GM23338 (cell line): ENCODE measurements at regions not wholly inside any gene's neighbourhood (a gene's known extent, or its start where the extent isn't known, plus 50 kb on each side); places are given as distances from the start of the nearest gene placed in this dataset.

Experiments used
- ATAC-seq: fragments of 200-7000 bp; cut with Tn5 transposase; 3 replicates; pipeline ENCODE4 v1.9.1; 2020
- DNase-seq: peaks from one replicate; pipeline ENCODE4 v3.0.0-alpha.2; 2015; ENCODE audit warnings: low spot score
- H2AFZ ChIP-seq: fragments of 200-600 bp; sonication (generic); 2 replicates; pipeline ENCODE4 v1.8.0; 2016; ENCODE audit warnings: antibody characterized with exemption, mild to moderate bottlenecking, moderate library complexity
- H3F3A ChIP-seq: fragments of 200-600 bp; sonication (generic); replicated peaks from 2 replicates; pipeline ENCODE4 v1.8.0; 2017; ENCODE audit warnings: antibody characterized with exemption, mixed run types, low read depth
- H3K27ac ChIP-seq: fragments of 200-600 bp; sonication (generic); 2 replicates; pipeline ENCODE4 v1.6.1; 2016; ENCODE audit warnings: low read depth
- H3K27me3 ChIP-seq: fragments of 200-600 bp; sonication (generic); 2 replicates; pipeline ENCODE4 v1.8.0; 2016; ENCODE audit warnings: mild to moderate bottlenecking, mixed run types, moderate library complexity; ENCODE audit not compliant: insufficient read depth
- H3K36me3 ChIP-seq: fragments of 200-600 bp; sonication (generic); 2 replicates; pipeline ENCODE4 v1.8.0; 2016; ENCODE audit warnings: mild to moderate bottlenecking; ENCODE audit not compliant: insufficient read depth
- H3K4me1 ChIP-seq: fragments of 200-600 bp; sonication (generic); 2 replicates; pipeline ENCODE4 v1.8.0; 2016; ENCODE audit warnings: mild to moderate bottlenecking, moderate library complexity; ENCODE audit not compliant: insufficient read depth
- H3K4me2 ChIP-seq: fragments of 200-600 bp; sonication (generic); 2 replicates; pipeline ENCODE4 v1.7.1; 2017; ENCODE audit warnings: mixed run types
- H3K4me3 ChIP-seq: fragments of 200-600 bp; sonication (generic); 2 replicates; pipeline ENCODE4 v1.6.1; 2016; ENCODE audit warnings: mixed run types
- H3K79me2 ChIP-seq: fragments of 200-600 bp; sonication (generic); replicated peaks from 2 replicates; pipeline ENCODE4 v1.8.0; 2017; ENCODE audit warnings: mild to moderate bottlenecking; ENCODE audit not compliant: insufficient read depth
- H3K9me2 ChIP-seq: fragments of 200-600 bp; sonication (generic); 2 replicates; pipeline ENCODE4 v1.8.0; 2017; ENCODE audit not compliant: insufficient read depth
- H4K20me1 ChIP-seq: fragments of 200-600 bp; sonication (generic); replicated peaks from 2 replicates; pipeline ENCODE4 v1.8.0; 2017; ENCODE audit warnings: mild to moderate bottlenecking; ENCODE audit not compliant: insufficient read depth
- H3K27ac Mint-ChIP-seq: 2 replicates; pipeline ENCODE4 v1.8.0; 2020; ENCODE audit warnings: inconsistent platforms, mild to moderate bottlenecking, moderate library complexity, mixed read lengths
- H3K27me3 Mint-ChIP-seq: 3 replicates; pipeline ENCODE4 v1.8.0; 2022; ENCODE audit warnings: low read depth, mild to moderate bottlenecking, moderate library complexity, mixed read lengths, inconsistent platforms; ENCODE audit not compliant: insufficient read depth, poor library complexity
- H3K36me3 Mint-ChIP-seq: 3 replicates; pipeline ENCODE4 v1.8.0; 2021; ENCODE audit warnings: low read depth, mild to moderate bottlenecking, inconsistent platforms, moderate library complexity, mixed read lengths
- H3K4me1 Mint-ChIP-seq: 3 replicates; pipeline ENCODE4 v1.8.0; 2020; ENCODE audit warnings: mild to moderate bottlenecking, inconsistent platforms, mixed read lengths
- H3K4me3 Mint-ChIP-seq: 3 replicates; pipeline ENCODE4 v1.8.0; 2021; ENCODE audit warnings: moderate library complexity, mild to moderate bottlenecking, inconsistent platforms, mixed read lengths
- H3K9me3 Mint-ChIP-seq: 3 replicates; pipeline ENCODE4 v1.8.0; 2020; ENCODE audit warnings: moderate library complexity, mild to moderate bottlenecking, inconsistent platforms, mixed read lengths
- EZH2 ChIP-seq: fragments of 200-600 bp; sonication (generic); IDR thresholded peaks from one replicate; pipeline ENCODE4 v1.8.0; 2017; ENCODE audit warnings: antibody characterized with exemption, mild to moderate bottlenecking, low read depth; ENCODE audit not compliant: unreplicated experiment
- EZH2phosphoT487 ChIP-seq: fragments of 200-600 bp; sonication (generic); IDR thresholded peaks from one replicate; pipeline ENCODE4 v1.8.1; 2018; ENCODE audit warnings: antibody characterized with exemption; ENCODE audit not compliant: unreplicated experiment
- JUNB ChIP-seq: IDR thresholded peaks from one replicate; pipeline ENCODE4 v1.6.1; 2016; ENCODE audit warnings: antibody characterized with exemption; ENCODE audit not compliant: unreplicated experiment
- NANOG ChIP-seq: IDR thresholded peaks from 2 replicates; pipeline ENCODE4 v1.6.1; 2016; ENCODE audit warnings: antibody characterized with exemption, borderline replicate concordance
- POLR2AphosphoS5 ChIP-seq: IDR thresholded peaks from 2 replicates; pipeline ENCODE4 v1.6.1; 2016; ENCODE audit warnings: antibody characterized with exemption, low read depth
- REST ChIP-seq: IDR thresholded peaks from one replicate; pipeline ENCODE4 v1.6.1; 2018; ENCODE audit warnings: antibody characterized with exemption; ENCODE audit not compliant: unreplicated experiment
- STAT1 ChIP-seq: IDR thresholded peaks from one replicate; pipeline ENCODE4 v1.6.1; 2016; ENCODE audit warnings: antibody characterized with exemption; ENCODE audit not compliant: unreplicated experiment
- ZNF114 ChIP-seq: fragments of 250-450 bp; sonication (Bioruptor Pico); IDR thresholded peaks from 2 replicates; pipeline ENCODE4 v1.5.0; 2020; ENCODE audit warnings: mild to moderate bottlenecking, moderate library complexity
- TF ChIP-seq, protein P1 (sequence below): fragments of 250-450 bp; sonication (Bioruptor Pico); IDR thresholded peaks from 2 replicates; pipeline ENCODE4 v1.5.0; 2020; ENCODE audit warnings: mild to moderate bottlenecking, moderate library complexity
- TF ChIP-seq, protein P2 (sequence below), 2 experiments: fragments of 200-600 bp in 1 of 2; sonication (generic) in 1 of 2; conservative IDR thresholded peaks; 2 replicates each; pipeline versions ENCODE4 v1.5.1 to v1.6.1; 2016 to 2017; ENCODE audit warnings: antibody characterized with exemption in 2 of 2, low read depth in 2 of 2, mild to moderate bottlenecking in 2 of 2, moderate library complexity in 1 of 2

- Histone ChIP-seq H3K27ac (no peak overlapping the region), H4K20me1 (no peaks in the 10 kb centered on the region), H3K36me3 (no peaks in the 10 kb centered on the region), H2AFZ (no peak overlapping the region), H3K27me3 (no peaks in the 10 kb centered on the region), H3K9me2 (no peaks in the 10 kb centered on the region), H3K4me2 (no peak overlapping the region), H3K79me2 (no peaks in the 10 kb centered on the region), H3K4me3 (no peak overlapping the region), H3K4me1 (no peaks in the 10 kb centered on the region), H3F3A (no peaks in the 10 kb centered on the region)
- Mint-ChIP-seq H3K27ac (no peak overlapping the region), H3K4me1 (no peaks in the 10 kb centered on the region), H3K9me3 (no peaks in the 10 kb centered on the region), H3K27me3 (no peaks in the 10 kb centered on the region), H3K36me3 (no peaks in the 10 kb centered on the region), H3K4me3 (no peak overlapping the region)
- ATAC-seq (no peak), DNase-seq (no peak)
- no peak for TF ChIP-seq JUNB
- TF ChIP-seq, protein P1, sequence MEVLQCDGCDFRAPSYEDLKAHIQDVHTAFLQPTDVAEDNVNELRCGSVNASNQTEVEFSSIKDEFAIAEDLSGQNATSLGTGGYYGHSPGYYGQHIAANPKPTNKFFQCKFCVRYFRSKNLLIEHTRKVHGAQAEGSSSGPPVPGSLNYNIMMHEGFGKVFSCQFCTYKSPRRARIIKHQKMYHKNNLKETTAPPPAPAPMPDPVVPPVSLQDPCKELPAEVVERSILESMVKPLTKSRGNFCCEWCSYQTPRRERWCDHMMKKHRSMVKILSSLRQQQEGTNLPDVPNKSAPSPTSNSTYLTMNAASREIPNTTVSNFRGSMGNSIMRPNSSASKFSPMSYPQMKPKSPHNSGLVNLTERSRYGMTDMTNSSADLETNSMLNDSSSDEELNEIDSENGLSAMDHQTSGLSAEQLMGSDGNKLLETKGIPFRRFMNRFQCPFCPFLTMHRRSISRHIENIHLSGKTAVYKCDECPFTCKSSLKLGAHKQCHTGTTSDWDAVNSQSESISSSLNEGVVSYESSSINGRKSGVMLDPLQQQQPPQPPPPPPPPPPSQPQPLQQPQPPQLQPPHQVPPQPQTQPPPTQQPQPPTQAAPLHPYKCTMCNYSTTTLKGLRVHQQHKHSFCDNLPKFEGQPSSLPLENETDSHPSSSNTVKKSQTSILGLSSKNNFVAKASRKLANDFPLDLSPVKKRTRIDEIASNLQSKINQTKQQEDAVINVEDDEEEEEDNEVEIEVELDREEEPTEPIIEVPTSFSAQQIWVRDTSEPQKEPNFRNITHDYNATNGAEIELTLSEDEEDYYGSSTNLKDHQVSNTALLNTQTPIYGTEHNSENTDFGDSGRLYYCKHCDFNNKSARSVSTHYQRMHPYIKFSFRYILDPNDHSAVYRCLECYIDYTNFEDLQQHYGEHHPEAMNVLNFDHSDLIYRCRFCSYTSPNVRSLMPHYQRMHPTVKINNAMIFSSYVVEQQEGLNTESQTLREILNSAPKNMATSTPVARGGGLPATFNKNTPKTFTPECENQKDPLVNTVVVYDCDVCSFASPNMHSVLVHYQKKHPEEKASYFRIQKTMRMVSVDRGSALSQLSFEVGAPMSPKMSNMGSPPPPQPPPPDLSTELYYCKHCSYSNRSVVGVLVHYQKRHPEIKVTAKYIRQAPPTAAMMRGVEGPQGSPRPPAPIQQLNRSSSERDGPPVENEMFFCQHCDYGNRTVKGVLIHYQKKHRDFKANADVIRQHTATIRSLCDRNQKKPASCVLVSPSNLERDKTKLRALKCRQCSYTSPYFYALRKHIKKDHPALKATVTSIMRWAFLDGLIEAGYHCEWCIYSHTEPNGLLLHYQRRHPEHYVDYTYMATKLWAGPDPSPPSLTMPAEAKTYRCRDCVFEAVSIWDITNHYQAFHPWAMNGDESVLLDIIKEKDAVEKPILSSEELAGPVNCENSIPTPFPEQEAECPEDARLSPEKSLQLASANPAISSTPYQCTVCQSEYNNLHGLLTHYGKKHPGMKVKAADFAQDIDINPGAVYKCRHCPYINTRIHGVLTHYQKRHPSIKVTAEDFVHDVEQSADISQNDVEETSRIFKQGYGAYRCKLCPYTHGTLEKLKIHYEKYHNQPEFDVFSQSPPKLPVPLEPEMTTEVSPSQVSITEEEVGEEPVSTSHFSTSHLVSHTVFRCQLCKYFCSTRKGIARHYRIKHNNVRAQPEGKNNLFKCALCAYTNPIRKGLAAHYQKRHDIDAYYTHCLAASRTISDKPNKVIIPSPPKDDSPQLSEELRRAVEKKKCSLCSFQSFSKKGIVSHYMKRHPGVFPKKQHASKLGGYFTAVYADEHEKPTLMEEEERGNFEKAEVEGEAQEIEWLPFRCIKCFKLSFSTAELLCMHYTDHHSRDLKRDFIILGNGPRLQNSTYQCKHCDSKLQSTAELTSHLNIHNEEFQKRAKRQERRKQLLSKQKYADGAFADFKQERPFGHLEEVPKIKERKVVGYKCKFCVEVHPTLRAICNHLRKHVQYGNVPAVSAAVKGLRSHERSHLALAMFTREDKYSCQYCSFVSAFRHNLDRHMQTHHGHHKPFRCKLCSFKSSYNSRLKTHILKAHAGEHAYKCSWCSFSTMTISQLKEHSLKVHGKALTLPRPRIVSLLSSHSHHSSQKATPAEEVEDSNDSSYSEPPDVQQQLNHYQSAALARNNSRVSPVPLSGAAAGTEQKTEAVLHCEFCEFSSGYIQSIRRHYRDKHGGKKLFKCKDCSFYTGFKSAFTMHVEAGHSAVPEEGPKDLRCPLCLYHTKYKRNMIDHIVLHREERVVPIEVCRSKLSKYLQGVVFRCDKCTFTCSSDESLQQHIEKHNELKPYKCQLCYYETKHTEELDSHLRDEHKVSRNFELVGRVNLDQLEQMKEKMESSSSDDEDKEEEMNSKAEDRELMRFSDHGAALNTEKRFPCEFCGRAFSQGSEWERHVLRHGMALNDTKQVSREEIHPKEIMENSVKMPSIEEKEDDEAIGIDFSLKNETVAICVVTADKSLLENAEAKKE (CRISPR knock-in tag), result no peak
- TF ChIP-seq NANOG, result no peak
- no peak for TF ChIP-seq EZH2phosphoT487
- no peak for TF ChIP-seq POLR2AphosphoS5
- TF ChIP-seq EZH2, result no peak
- no peak for TF ChIP-seq STAT1
- TF ChIP-seq, protein P2, sequence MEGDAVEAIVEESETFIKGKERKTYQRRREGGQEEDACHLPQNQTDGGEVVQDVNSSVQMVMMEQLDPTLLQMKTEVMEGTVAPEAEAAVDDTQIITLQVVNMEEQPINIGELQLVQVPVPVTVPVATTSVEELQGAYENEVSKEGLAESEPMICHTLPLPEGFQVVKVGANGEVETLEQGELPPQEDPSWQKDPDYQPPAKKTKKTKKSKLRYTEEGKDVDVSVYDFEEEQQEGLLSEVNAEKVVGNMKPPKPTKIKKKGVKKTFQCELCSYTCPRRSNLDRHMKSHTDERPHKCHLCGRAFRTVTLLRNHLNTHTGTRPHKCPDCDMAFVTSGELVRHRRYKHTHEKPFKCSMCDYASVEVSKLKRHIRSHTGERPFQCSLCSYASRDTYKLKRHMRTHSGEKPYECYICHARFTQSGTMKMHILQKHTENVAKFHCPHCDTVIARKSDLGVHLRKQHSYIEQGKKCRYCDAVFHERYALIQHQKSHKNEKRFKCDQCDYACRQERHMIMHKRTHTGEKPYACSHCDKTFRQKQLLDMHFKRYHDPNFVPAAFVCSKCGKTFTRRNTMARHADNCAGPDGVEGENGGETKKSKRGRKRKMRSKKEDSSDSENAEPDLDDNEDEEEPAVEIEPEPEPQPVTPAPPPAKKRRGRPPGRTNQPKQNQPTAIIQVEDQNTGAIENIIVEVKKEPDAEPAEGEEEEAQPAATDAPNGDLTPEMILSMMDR (conservative IDR thresholded peaks at IDR 0.05; ENCODE audit: low read depth in 2 of 2), result no peak
- TF ChIP-seq ZNF114 (CRISPR knock-in tag), result no peak
- no peak for TF ChIP-seq REST
Observed at GRCh38 chr2:57488061-57488460, 558.5 kb upstream of the VRK2 start.
